DND-41 (cell line): ENCODE measurements at regions not wholly inside any gene's neighbourhood (a gene's known extent, or its start where the extent isn't known, plus 50 kb on each side); places are given as distances from the start of the nearest gene placed in this dataset.
"Not testable (repeated sequence)": the region's sequence is repeated elsewhere in the genome, so short reads cannot be mapped to it uniquely, and the experiment has no call there.

Source experiments
- ATAC-seq: fragments of 200-7000 bp; cut with Tn5 transposase; 3 replicates; pipeline ENCODE4 v1.9.1; 2021; ENCODE audit warnings: low read depth; ENCODE audit not compliant: insufficient read depth
- DNase-seq: peaks from one replicate; pipeline ENCODE4 v3.0.0-alpha.2; 2020
- H2AFZ ChIP-seq: 2 replicates; pipeline ENCODE4 v1.6.0; 2012; ENCODE audit warnings: low read depth, low read length
- H3K27ac ChIP-seq: 2 replicates; pipeline ENCODE4 v1.5.1; 2012; ENCODE audit warnings: low read length, inconsistent platforms
- H3K27me3 ChIP-seq: fragments of 200-600 bp; sonication (generic); 2 replicates; pipeline ENCODE4 v1.6.0; 2012; ENCODE audit warnings: low read length, mild to moderate bottlenecking, inconsistent platforms; ENCODE audit not compliant: insufficient read depth, poor library complexity
- H3K36me3 ChIP-seq: 2 replicates; pipeline ENCODE4 v1.5.1; 2012; ENCODE audit warnings: low read length, inconsistent platforms; ENCODE audit not compliant: insufficient read depth
- H3K4me1 ChIP-seq: 2 replicates; pipeline ENCODE4 v1.5.1; 2012; ENCODE audit warnings: mild to moderate bottlenecking, low read length; ENCODE audit not compliant: insufficient read depth
- H3K4me2 ChIP-seq: 2 replicates; pipeline ENCODE4 v1.6.0; 2012; ENCODE audit warnings: mild to moderate bottlenecking, moderate library complexity, low read length, inconsistent platforms; ENCODE audit not compliant: insufficient read depth
- H3K4me3 ChIP-seq, 2 experiments: fragments of 200-600 bp in 1 of 2; shearing (Covaris generic) in 1 of 2; 2 replicates each; pipeline ENCODE4 v1.5.1; 2012 to 2016; ENCODE audit warnings: inconsistent platforms in 2 of 2, low read length in 2 of 2, mild to moderate bottlenecking in 2 of 2, low read depth in 1 of 2, moderate library complexity in 1 of 2
- H3K79me2 ChIP-seq: 2 replicates; pipeline ENCODE4 v1.6.0; 2012; ENCODE audit warnings: low read length, inconsistent platforms; ENCODE audit not compliant: insufficient read depth
- H3K9ac ChIP-seq: 2 replicates; pipeline ENCODE4 v1.6.0; 2012; ENCODE audit warnings: low read depth, mild to moderate bottlenecking, inconsistent platforms, low read length, moderate library complexity
- H3K9me3 ChIP-seq: 2 replicates; pipeline ENCODE4 v1.5.1; 2012; ENCODE audit warnings: low read length, moderate library complexity, mild to moderate bottlenecking, inconsistent platforms; ENCODE audit not compliant: insufficient read depth, severe bottlenecking
- H4K20me1 ChIP-seq: 2 replicates; pipeline ENCODE4 v1.6.0; 2012; ENCODE audit warnings: low read length; ENCODE audit not compliant: insufficient read depth
- EZH2 ChIP-seq: IDR thresholded peaks from 3 replicates; pipeline ENCODE4 v1.6.1; 2012; ENCODE audit warnings: borderline replicate concordance, low read depth, mild to moderate bottlenecking, moderate library complexity, low read length, inconsistent platforms; ENCODE audit not compliant: severe bottlenecking
- TF ChIP-seq, protein P1 (sequence below): IDR thresholded peaks from 2 replicates; pipeline ENCODE4 v1.5.1; 2012; ENCODE audit warnings: borderline replicate concordance, low read length, moderate library complexity, mild to moderate bottlenecking; ENCODE audit not compliant: poor library complexity, severe bottlenecking; ENCODE audit errors: extremely low read depth

DNA sequence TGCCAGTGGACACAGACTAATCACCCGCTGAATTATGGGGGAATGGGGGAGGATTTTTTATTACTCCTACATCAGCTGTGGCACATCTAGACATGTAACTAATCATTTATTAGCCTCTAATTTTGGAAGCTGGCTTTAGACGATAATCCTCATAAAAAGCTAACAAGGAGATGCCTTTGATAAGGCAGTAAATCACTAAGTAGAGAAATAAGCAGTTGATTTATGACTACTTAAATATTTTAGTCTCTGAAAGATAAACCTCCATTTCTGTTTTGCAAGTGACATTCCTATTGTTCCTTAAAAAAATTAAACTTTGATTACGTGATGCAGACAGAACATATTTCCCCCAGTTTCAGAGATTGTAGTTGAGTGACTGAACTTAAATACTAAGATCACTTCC, 206.4 kb upstream of the CDKN2B start:
- ATAC-seq (no peak), DNase-seq (no peak)
- Histone ChIP-seq H2AFZ (no peak overlapping the region), H3K4me2 (no peak overlapping the region), H3K27me3 (no peaks in the 10 kb centered on the region), H3K4me1 (no peaks in the 10 kb centered on the region), H3K79me2 (no peaks in the 10 kb centered on the region), H3K9ac (no peak overlapping the region), H3K27ac (no peak overlapping the region), H4K20me1 (no peaks in the 10 kb centered on the region), H3K4me3 (no peak overlapping the region), H3K9me3 (no peaks in the 10 kb centered on the region), H3K36me3 (no peaks in the 10 kb centered on the region)
- no peak for TF ChIP-seq EZH2
- TF ChIP-seq, protein P1, sequence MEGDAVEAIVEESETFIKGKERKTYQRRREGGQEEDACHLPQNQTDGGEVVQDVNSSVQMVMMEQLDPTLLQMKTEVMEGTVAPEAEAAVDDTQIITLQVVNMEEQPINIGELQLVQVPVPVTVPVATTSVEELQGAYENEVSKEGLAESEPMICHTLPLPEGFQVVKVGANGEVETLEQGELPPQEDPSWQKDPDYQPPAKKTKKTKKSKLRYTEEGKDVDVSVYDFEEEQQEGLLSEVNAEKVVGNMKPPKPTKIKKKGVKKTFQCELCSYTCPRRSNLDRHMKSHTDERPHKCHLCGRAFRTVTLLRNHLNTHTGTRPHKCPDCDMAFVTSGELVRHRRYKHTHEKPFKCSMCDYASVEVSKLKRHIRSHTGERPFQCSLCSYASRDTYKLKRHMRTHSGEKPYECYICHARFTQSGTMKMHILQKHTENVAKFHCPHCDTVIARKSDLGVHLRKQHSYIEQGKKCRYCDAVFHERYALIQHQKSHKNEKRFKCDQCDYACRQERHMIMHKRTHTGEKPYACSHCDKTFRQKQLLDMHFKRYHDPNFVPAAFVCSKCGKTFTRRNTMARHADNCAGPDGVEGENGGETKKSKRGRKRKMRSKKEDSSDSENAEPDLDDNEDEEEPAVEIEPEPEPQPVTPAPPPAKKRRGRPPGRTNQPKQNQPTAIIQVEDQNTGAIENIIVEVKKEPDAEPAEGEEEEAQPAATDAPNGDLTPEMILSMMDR = no peak

DNA sequence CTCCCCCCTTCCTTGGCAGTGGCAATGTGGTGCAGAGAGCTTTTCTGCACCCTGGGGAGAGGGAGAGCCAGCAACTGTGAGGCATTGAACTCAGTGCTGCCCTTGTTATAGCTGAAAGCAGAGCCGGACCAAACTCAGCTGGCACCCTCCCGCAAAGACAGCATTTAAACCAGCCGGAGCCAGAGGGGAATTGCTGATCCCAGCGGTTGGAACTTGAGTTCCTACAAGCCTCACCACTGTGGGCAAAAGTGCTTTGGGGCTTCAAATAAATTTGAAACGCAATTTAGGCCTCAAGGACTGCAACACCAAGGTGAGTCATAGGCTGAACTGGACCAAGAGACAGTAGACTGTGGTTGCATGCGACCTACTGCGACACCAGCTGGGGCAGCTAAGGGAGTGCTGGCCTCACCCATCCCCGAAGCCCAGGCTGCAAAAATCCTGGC, 207.6 kb upstream of the CDKN2B start:
- no peaks in the 10 kb centered on the region for H3K9me3 ChIP-seq
- no peak for DNase-seq
- ATAC-seq = no peak
- TF ChIP-seq EZH2 = no peak
- TF ChIP-seq, protein P1 = no peak
- no peak overlapping the region for H3K9ac ChIP-seq
- no peaks in the 10 kb centered on the region for H4K20me1 ChIP-seq
- no peaks in the 10 kb centered on the region for H3K36me3 ChIP-seq
- H3K27ac ChIP-seq = no peak overlapping the region
- no peaks in the 10 kb centered on the region for H3K4me1 ChIP-seq
- H3K4me3 ChIP-seq = no peak overlapping the region
- no peaks in the 10 kb centered on the region for H3K27me3 ChIP-seq
- H2AFZ ChIP-seq = no peak overlapping the region
- H3K4me2 ChIP-seq = no peak overlapping the region
- no peaks in the 10 kb centered on the region for H3K79me2 ChIP-seq

DNA sequence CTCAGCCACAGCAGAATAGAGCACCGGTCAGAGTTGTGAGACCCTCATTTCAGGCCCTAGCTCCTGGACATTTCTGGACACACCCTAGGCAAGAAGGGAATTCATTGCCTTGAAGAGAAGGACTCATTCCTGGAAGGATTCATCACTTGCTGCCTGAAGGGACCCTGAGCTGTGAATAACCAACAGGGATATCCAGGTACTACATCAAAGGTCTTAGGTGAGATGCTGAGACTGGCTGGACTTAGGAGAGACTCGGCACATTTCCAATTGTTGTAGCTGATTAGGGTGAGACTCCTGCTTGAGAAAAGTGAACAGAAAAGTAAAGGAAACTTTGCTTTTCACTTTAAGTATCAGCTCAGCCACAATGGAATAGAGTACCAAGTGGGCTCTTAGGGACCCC, 208.1 kb upstream of the CDKN2B start:
- no peak for TF ChIP-seq EZH2
- TF ChIP-seq, protein P1 = no peak
- Histone ChIP-seq H3K79me2 (no peaks in the 10 kb centered on the region), H2AFZ (no peak overlapping the region), H3K9me3 (no peaks in the 10 kb centered on the region), H3K36me3 (no peaks in the 10 kb centered on the region), H3K4me3 (no peak overlapping the region), H3K4me1 (no peaks in the 10 kb centered on the region), H3K4me2 (no peak overlapping the region), H3K27me3 (no peaks in the 10 kb centered on the region), H3K27ac (no peak overlapping the region), H4K20me1 (no peaks in the 10 kb centered on the region), H3K9ac (no peak overlapping the region)
- no peak for ATAC-seq
- DNase-seq = no peak

DNA sequence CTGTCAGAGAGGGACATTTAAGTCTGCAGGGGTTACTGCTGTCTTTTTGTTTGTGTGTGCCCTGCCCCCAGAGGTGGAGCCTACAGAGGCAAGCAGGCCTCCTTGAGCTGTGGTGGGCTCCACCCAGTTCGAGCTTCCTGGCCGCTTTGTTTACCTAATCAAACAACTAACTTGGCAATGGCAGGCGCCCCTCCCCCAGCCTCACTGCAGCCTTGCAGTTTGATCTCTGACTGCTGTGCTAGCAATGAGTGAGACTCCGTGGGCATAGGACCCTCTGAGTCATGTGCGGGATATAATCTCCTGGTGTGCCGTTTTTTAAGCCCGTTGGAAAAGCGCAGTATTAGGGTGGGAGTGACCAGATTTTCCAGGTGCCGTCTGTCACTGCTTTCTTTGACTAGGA, 216.8 kb upstream of the CDKN2B start:
- ATAC-seq, H3K36me3 ChIP-seq, H3K4me1 ChIP-seq, H3K27me3 ChIP-seq, H3K4me3 ChIP-seq, H3K4me2 ChIP-seq, H2AFZ ChIP-seq, H3K79me2 ChIP-seq, DNase-seq, H3K9ac ChIP-seq, H4K20me1 ChIP-seq, H3K27ac ChIP-seq, H3K9me3 ChIP-seq: not testable (repeated sequence)
